ENCODE measurements at regions not wholly inside any gene's neighbourhood (a gene's known extent, or its start where the extent isn't known, plus 50 kb on each side); places are given as distances from the start of the nearest gene placed in this dataset.

GRCh38 chr12:72978999-72979398, 706.8 kb downstream of the TRHDE start:
- no peak overlapping the region for H2AFZ ChIP-seq (ENCODE audit: insufficient read depth, low read depth, low read length, poor library complexity, severe bottlenecking)
- H3K36me3 ChIP-seq (replicated peaks in 1 of 2; ENCODE audit: control extremely low read depth in 1 of 2, control insufficient read depth in 1 of 2, extremely low read depth in 1 of 2, insufficient read depth in 2 of 2, low read length in 1 of 2) = no peaks in the 10 kb centered on the region
- POLR2A ChIA-PET = no interaction called here
- CTCF ChIA-PET = no interaction called here
- H4K20me1 ChIP-seq (ENCODE audit: control insufficient read depth, insufficient read depth, low read length, poor library complexity, severe bottlenecking) = no peaks in the 10 kb centered on the region
- H3K27me3 Mint-ChIP-seq = no peaks in the 10 kb centered on the region
- no peak overlapping the region for H3K4me3 ChIP-seq (ENCODE audit: control extremely low read depth in 1 of 5, extremely low read depth in 1 of 5, insufficient read depth in 1 of 5, low read depth in 2 of 5, low read length in 4 of 5)
- H3K4me1 ChIP-seq (ENCODE audit: control insufficient read depth in 2 of 2, insufficient read depth in 2 of 2, low read length in 2 of 2) = no peaks in the 10 kb centered on the region
- ATAC-seq (ENCODE audit: low read depth) (no peak), DNase-seq (no peak)
- H3K4me3 Mint-ChIP-seq = no peak overlapping the region
- intact Hi-C loops (cut with micrococcal nuclease) = no loop called here
- no peak overlapping the region for H3K9ac ChIP-seq (ENCODE audit: low read length)
- H3K27ac Mint-ChIP-seq = no peak overlapping the region
- no peak overlapping the region for H3K4me2 ChIP-seq (replicated peaks; ENCODE audit: low read depth, low read length, poor library complexity, severe bottlenecking)
- peaks cover 0 to 4% (median 3%) of the 10 kb centered on the region in 3 donors for H3K9me3 ChIP-seq (ENCODE audit: control extremely low read depth in 1 of 3, control insufficient read depth in 2 of 3, insufficient read depth in 1 of 3, low read length in 2 of 3)
- no peaks in the 10 kb centered on the region for H3K79me2 ChIP-seq (ENCODE audit: control insufficient read depth, insufficient read depth, low read length)
- H3K27ac ChIP-seq (ENCODE audit: low read length in 2 of 2) = no peak overlapping the region
- H3K4me1 Mint-ChIP-seq = no peaks in the 10 kb centered on the region
- TF ChIP-seq EZH2 (IDR thresholded peaks at IDR 0.05; ENCODE audit: borderline replicate concordance, insufficient read depth, low read depth, low read length, poor library complexity, severe bottlenecking) (no peak), CTCF (IDR thresholded peaks at IDR 0.05) (no peak)
- no peaks in the 10 kb centered on the region for H3K27me3 ChIP-seq (replicated peaks in 1 of 4; ENCODE audit: control extremely low read depth in 1 of 4, control insufficient read depth in 3 of 4, insufficient read depth in 4 of 4, low read length in 3 of 4)
- peaks cover 9% of the 10 kb centered on the region for H3K9me3 Mint-ChIP-seq (ENCODE audit: insufficient read depth)
- WGBS (ENCODE audit: insufficient coverage) = no CpG with 5 or more reads among the region's 4 CpGs

- Histone ChIP-seq H3K79me2 (ENCODE audit: control insufficient read depth, insufficient read depth, low read length) (no peaks in the 10 kb centered on the region), H2AFZ (ENCODE audit: insufficient read depth, low read depth, low read length, poor library complexity, severe bottlenecking) (no peak overlapping the region), H3K4me2 (replicated peaks; ENCODE audit: low read depth, low read length, poor library complexity, severe bottlenecking) (no peak overlapping the region), H3K9ac (ENCODE audit: low read length) (no peak overlapping the region), H4K20me1 (ENCODE audit: control insufficient read depth, insufficient read depth, low read length, poor library complexity, severe bottlenecking) (no peaks in the 10 kb centered on the region), H3K36me3 (replicated peaks in 1 of 2; ENCODE audit: control extremely low read depth in 1 of 2, control insufficient read depth in 1 of 2, extremely low read depth in 1 of 2, insufficient read depth in 2 of 2, low read length in 1 of 2) (no peaks in the 10 kb centered on the region), H3K27ac (ENCODE audit: low read length in 2 of 2) (no peak overlapping the region), H3K9me3 (ENCODE audit: control extremely low read depth in 1 of 3, control insufficient read depth in 2 of 3, insufficient read depth in 1 of 3, low read length in 2 of 3) (peaks cover 0 to 3% (median 0%) of the 10 kb centered on the region in 3 donors), H3K4me3 (ENCODE audit: control extremely low read depth in 1 of 5, extremely low read depth in 1 of 5, insufficient read depth in 1 of 5, low read depth in 2 of 5, low read length in 4 of 5) (no peak overlapping the region), H3K4me1 (ENCODE audit: control insufficient read depth in 2 of 2, insufficient read depth in 2 of 2, low read length in 2 of 2) (no peaks in the 10 kb centered on the region), H3K27me3 (replicated peaks in 1 of 4; ENCODE audit: control extremely low read depth in 1 of 4, control insufficient read depth in 3 of 4, insufficient read depth in 4 of 4, low read length in 3 of 4) (no peaks in the 10 kb centered on the region)
- Mint-ChIP-seq H3K9me3 (ENCODE audit: insufficient read depth) (no peaks in the 10 kb centered on the region), H3K4me1 (no peaks in the 10 kb centered on the region), H3K4me3 (no peak overlapping the region), H3K27me3 (no peaks in the 10 kb centered on the region), H3K27ac (no peak overlapping the region)
- intact Hi-C loops (cut with micrococcal nuclease) = no loop called here
- DNase-seq (no peak), ATAC-seq (ENCODE audit: low read depth) (no peak)
- TF ChIP-seq EZH2 (IDR thresholded peaks at IDR 0.05; ENCODE audit: borderline replicate concordance, insufficient read depth, low read depth, low read length, poor library complexity, severe bottlenecking) (no peak), CTCF (IDR thresholded peaks at IDR 0.05) (no peak)
- WGBS (ENCODE audit: insufficient coverage) = 89% methylated on average over 2 of the region's 5 CpGs
- ChIA-PET CTCF (no interaction called here), POLR2A (no interaction called here)
Measured at GRCh38 chr12:72982356-72982755, 710.2 kb downstream of the TRHDE start.

Data from B cell (primary cell).